CD4-positive, alpha-beta T cell (primary cell): ENCODE measurements at regions not wholly inside any gene's neighbourhood (a gene's known extent, or its start where the extent isn't known, plus 50 kb on each side); places are given as distances from the start of the nearest gene placed in this dataset.

Source experiments
- ATAC-seq: fragments of 200-7000 bp; cut with Tn5 transposase; one replicate; pipeline ENCODE4 v1.10.0; 2022; ENCODE audit warnings: mild to moderate bottlenecking; ENCODE audit not compliant: poor library complexity
- CTCF ChIA-PET: fragments of 350-600 bp; sonication (Branson Sonifier 250); formaldehyde crosslinking; loops from one replicate; lab custom pipeline; 2021; ENCODE audit warnings: antibody characterized with exemption, inconsistent platforms; lab: Charles Lee
- POLR2A ChIA-PET: fragments of 350-600 bp; sonication (Branson Sonifier 250); formaldehyde crosslinking; loops from one replicate; lab custom pipeline; 2021; ENCODE audit warnings: antibody characterized with exemption, inconsistent platforms; lab: Charles Lee
- DNase-seq, 14 experiments: peaks; one replicate each; pipeline ENCODE4 v3.0.0-alpha.2; 2013 to 2020; ENCODE audit warnings: mixed read lengths in 2 of 14
- H3K27ac ChIP-seq, 2 donors: one replicate each; pipeline versions ENCODE4 v1.5.1 to v1.7.0; 2013; ENCODE audit warnings: low read length in 2 of 2, low read depth in 1 of 2, mild to moderate bottlenecking in 1 of 2
- H3K27me3 ChIP-seq, 2 experiments: 1 replicate in 1 of 2; 2 replicates in 1 of 2; pipeline versions ENCODE4 v1.6.1 to v1.7.0; 2013; ENCODE audit warnings: low read length in 2 of 2, control low read depth in 1 of 2, mild to moderate bottlenecking in 1 of 2, moderate library complexity in 1 of 2; ENCODE audit not compliant: insufficient read depth in 2 of 2, control insufficient read depth in 1 of 2
- H3K36me3 ChIP-seq: one replicate; pipeline ENCODE4 v1.6.1; 2013; ENCODE audit warnings: low read length, control low read depth; ENCODE audit not compliant: insufficient read depth
- H3K4me1 ChIP-seq: one replicate; pipeline ENCODE4 v1.6.1; 2013; ENCODE audit warnings: low read length, control low read depth; ENCODE audit not compliant: insufficient read depth
- H3K4me3 ChIP-seq: one replicate; pipeline ENCODE4 v1.5.1; 2013; ENCODE audit warnings: mild to moderate bottlenecking, low read length, moderate library complexity
- H3K9me3 ChIP-seq, 2 experiments: 1 replicate in 1 of 2; 2 replicates in 1 of 2; pipeline versions ENCODE4 v1.6.1 to v1.7.0; 2013; ENCODE audit warnings: low read length in 2 of 2, mild to moderate bottlenecking in 2 of 2, control low read depth in 1 of 2, moderate library complexity in 1 of 2; ENCODE audit not compliant: control insufficient read depth in 1 of 2, insufficient read depth in 1 of 2
- H3K27ac Mint-ChIP-seq: one replicate; pipeline ENCODE4 v1.8.0; 2020; ENCODE audit warnings: mixed read lengths
- H3K27me3 Mint-ChIP-seq: one replicate; pipeline ENCODE4 v1.8.0; 2021; ENCODE audit warnings: mixed read lengths
- H3K36me3 Mint-ChIP-seq: one replicate; pipeline ENCODE4 v1.8.0; 2021; ENCODE audit warnings: low read depth, mixed read lengths
- H3K4me1 Mint-ChIP-seq: one replicate; pipeline ENCODE4 v1.8.0; 2021; ENCODE audit warnings: low read depth, mixed read lengths
- H3K4me3 Mint-ChIP-seq: one replicate; pipeline ENCODE4 v1.8.0; 2020; ENCODE audit warnings: mild to moderate bottlenecking, mixed read lengths
- H3K9me3 Mint-ChIP-seq: one replicate; pipeline ENCODE4 v1.8.0; 2020; ENCODE audit warnings: mixed read lengths
- intact Hi-C, 2 experiments: fragments of 100-400 bp; cut with DNase I in 1 of 2; cut with micrococcal nuclease in 1 of 2; formaldehyde crosslinking; loops; one replicate each; pipeline versions ENCODE4 v1.15.1 to v1.9.0; 2023 to 2025; cut with DNase I, micrococcal nuclease
- TF ChIP-seq, protein P1 (sequence below): fragments of 200-600 bp; IDR thresholded peaks from one replicate; pipeline ENCODE4 v1.8.0; 2022; ENCODE audit warnings: antibody characterized with exemption, mild to moderate bottlenecking

GRCh38 chr14:40618225-40618898, 988.3 kb upstream of the LRFN5 start:
- intact Hi-C loops, result no loop called here
- H3K27ac Mint-ChIP-seq, result no peak overlapping the region
- H3K9me3 Mint-ChIP-seq, result peaks cover 5% of the 10 kb centered on the region
- Histone ChIP-seq H3K27me3 (no peaks in the 10 kb centered on the region), H3K4me3 (no peak overlapping the region), H3K9me3 (no peaks in the 10 kb centered on the region), H3K4me1 (no peaks in the 10 kb centered on the region), H3K36me3 (no peaks in the 10 kb centered on the region), H3K27ac (no peak overlapping the region)
- H3K4me3 Mint-ChIP-seq, result no peak overlapping the region
- H3K4me1 Mint-ChIP-seq, result no peaks in the 10 kb centered on the region
- H3K36me3 Mint-ChIP-seq, result no peaks in the 10 kb centered on the region
- no peaks in the 10 kb centered on the region for H3K27me3 Mint-ChIP-seq
- ChIA-PET CTCF (no interaction called here), POLR2A (no interaction called here)
- ATAC-seq (no peak), DNase-seq (no peak)
- TF ChIP-seq, protein P1, sequence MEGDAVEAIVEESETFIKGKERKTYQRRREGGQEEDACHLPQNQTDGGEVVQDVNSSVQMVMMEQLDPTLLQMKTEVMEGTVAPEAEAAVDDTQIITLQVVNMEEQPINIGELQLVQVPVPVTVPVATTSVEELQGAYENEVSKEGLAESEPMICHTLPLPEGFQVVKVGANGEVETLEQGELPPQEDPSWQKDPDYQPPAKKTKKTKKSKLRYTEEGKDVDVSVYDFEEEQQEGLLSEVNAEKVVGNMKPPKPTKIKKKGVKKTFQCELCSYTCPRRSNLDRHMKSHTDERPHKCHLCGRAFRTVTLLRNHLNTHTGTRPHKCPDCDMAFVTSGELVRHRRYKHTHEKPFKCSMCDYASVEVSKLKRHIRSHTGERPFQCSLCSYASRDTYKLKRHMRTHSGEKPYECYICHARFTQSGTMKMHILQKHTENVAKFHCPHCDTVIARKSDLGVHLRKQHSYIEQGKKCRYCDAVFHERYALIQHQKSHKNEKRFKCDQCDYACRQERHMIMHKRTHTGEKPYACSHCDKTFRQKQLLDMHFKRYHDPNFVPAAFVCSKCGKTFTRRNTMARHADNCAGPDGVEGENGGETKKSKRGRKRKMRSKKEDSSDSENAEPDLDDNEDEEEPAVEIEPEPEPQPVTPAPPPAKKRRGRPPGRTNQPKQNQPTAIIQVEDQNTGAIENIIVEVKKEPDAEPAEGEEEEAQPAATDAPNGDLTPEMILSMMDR, result no peak

DNA sequence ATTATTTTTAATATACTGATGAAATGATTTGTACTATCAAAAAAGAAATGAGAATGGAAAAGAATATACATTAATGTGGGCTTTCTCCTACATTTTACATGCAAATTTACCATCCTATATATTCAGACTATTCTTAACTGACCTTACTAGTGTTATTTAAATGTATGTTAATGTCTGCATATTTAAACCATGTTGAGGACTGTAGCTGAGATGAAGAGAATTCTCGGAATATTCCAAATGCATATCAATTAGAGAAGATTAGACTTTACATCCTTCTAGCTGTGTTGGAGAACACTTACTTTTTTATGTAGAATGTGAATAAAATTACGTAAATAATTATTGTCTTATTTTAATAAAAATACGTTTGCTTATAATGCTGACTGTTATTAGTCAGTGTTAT, 990.1 kb upstream of the LRFN5 start:
- no peaks in the 10 kb centered on the region for H3K9me3 ChIP-seq
- H3K27ac ChIP-seq, result no peak overlapping the region
- no peaks in the 10 kb centered on the region for H3K36me3 ChIP-seq
- no peak overlapping the region for H3K4me3 Mint-ChIP-seq
- no peaks in the 10 kb centered on the region for H3K4me1 Mint-ChIP-seq
- TF ChIP-seq, protein P1, result no peak
- intact Hi-C loops, result no loop called here
- no peak for DNase-seq
- H3K27ac Mint-ChIP-seq, result no peak overlapping the region
- no peaks in the 10 kb centered on the region for H3K27me3 Mint-ChIP-seq
- H3K4me3 ChIP-seq, result no peak overlapping the region
- no peaks in the 10 kb centered on the region for H3K36me3 Mint-ChIP-seq
- ATAC-seq, result no peak
- POLR2A ChIA-PET, result no interaction called here
- H3K27me3 ChIP-seq, result no peaks in the 10 kb centered on the region
- CTCF ChIA-PET, result no interaction called here
- no peaks in the 10 kb centered on the region for H3K4me1 ChIP-seq
- peaks cover 3% of the 10 kb centered on the region for H3K9me3 Mint-ChIP-seq

DNA sequence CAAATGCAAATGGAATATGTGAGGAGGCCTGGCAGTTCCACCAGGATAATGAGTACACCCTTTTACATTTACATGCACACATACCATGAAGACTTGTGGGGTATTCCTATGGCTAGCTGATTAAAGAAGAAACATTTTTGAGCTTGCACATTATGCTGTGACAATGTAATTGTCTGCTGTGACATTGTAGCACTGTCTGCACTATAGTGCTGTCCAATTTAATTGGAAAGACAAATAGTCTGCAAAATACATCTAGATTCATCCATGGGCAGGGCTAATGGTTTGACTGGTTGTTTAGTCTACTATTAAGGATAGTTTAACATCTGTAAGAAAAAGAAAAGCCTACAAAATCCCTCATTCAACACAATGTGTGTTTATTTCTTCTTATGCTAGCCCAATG, 1005.6 kb upstream of the LRFN5 start:
- H3K36me3 Mint-ChIP-seq, result no peaks in the 10 kb centered on the region
- intact Hi-C loops, result no loop called here
- ATAC-seq, result no peak

More for the DNA sequence above, 1005.6 kb upstream of the LRFN5 start:
- H3K9me3 Mint-ChIP-seq, result no peaks in the 10 kb centered on the region
- TF ChIP-seq, protein P1, result no peak
- DNase-seq, result no peak
- POLR2A ChIA-PET, result no interaction called here
- no peaks in the 10 kb centered on the region for H3K27me3 Mint-ChIP-seq
- no peaks in the 10 kb centered on the region for H3K4me1 Mint-ChIP-seq
- Histone ChIP-seq H3K27me3 (no peaks in the 10 kb centered on the region), H3K27ac (no peak overlapping the region), H3K36me3 (no peaks in the 10 kb centered on the region), H3K4me3 (no peak overlapping the region), H3K4me1 (no peaks in the 10 kb centered on the region), H3K9me3 (no peaks in the 10 kb centered on the region)
- H3K27ac Mint-ChIP-seq, result no peak overlapping the region
- H3K4me3 Mint-ChIP-seq, result no peak overlapping the region
- CTCF ChIA-PET, result no interaction called here
